MM.1S (cell line): ENCODE measurements at regions not wholly inside any gene's neighbourhood (a gene's known extent, or its start where the extent isn't known, plus 50 kb on each side); places are given as distances from the start of the nearest gene placed in this dataset.

ENCODE experiments used
- EZH2 ChIP-seq: fragments of 300-600 bp; sonication (generic); optimal IDR thresholded peaks from 2 replicates; pipeline ENCODE3; 2017; ENCODE audit warnings: low read depth, mild to moderate bottlenecking, antibody characterized with exemption, low read length, mixed read lengths
- TF ChIP-seq, protein P1 (sequence below): fragments of 300-600 bp; sonication (generic); IDR thresholded peaks from 2 replicates; pipeline ENCODE4 v1.5.1; 2016; ENCODE audit warnings: antibody characterized with exemption, low read length, mixed read lengths

- TF ChIP-seq, protein P1, sequence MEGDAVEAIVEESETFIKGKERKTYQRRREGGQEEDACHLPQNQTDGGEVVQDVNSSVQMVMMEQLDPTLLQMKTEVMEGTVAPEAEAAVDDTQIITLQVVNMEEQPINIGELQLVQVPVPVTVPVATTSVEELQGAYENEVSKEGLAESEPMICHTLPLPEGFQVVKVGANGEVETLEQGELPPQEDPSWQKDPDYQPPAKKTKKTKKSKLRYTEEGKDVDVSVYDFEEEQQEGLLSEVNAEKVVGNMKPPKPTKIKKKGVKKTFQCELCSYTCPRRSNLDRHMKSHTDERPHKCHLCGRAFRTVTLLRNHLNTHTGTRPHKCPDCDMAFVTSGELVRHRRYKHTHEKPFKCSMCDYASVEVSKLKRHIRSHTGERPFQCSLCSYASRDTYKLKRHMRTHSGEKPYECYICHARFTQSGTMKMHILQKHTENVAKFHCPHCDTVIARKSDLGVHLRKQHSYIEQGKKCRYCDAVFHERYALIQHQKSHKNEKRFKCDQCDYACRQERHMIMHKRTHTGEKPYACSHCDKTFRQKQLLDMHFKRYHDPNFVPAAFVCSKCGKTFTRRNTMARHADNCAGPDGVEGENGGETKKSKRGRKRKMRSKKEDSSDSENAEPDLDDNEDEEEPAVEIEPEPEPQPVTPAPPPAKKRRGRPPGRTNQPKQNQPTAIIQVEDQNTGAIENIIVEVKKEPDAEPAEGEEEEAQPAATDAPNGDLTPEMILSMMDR, result no peak
- TF ChIP-seq EZH2, result no peak
Observed at GRCh38 chr13:84130495-84131114, 248.3 kb upstream of the SLITRK1 start.
